ENCODE measurements at regions not wholly inside any gene's neighbourhood (a gene's known extent, or its start where the extent isn't known, plus 50 kb on each side); places are given as distances from the start of the nearest gene placed in this dataset.

DNA sequence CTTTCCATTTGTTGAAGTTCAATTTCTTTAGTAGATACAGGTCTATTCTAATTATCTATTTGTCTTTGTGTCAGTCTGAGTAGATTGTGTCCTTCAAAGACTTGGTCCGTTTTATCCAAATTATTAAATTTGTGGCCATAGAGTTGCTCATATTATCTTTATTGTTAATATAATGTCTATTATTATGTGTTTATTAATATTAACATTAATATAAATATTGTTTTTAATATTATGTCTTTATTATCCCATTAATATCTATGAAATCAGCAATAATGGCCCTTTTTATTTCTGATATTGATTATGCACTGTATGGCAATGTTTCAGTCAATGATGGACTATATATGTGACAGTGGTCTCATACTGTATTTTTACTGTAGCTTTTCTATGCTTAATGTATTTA is 2067.3 kb upstream of the AGA start:
- TF ChIP-seq POLR2A (IDR thresholded peaks at IDR 0.05; ENCODE audit: low read length) (no peak), GATA1 (IDR thresholded peaks at IDR 0.05; ENCODE audit: low read depth, low read length) (no peak)

Measured in erythroblast (primary cell).